OCI-LY1 (cell line): ENCODE measurements at regions not wholly inside any gene's neighbourhood (a gene's known extent, or its start where the extent isn't known, plus 50 kb on each side); places are given as distances from the start of the nearest gene placed in this dataset.

Source experiments
- H2AFZ ChIP-seq: fragments of 200-600 bp; sonication (generic), shearing (Covaris generic); 2 replicates; pipeline ENCODE4 v1.6.0; 2014; ENCODE audit warnings: antibody characterized with exemption, mild to moderate bottlenecking, low read length
- H3F3A ChIP-seq: fragments of 200-600 bp; sonication (generic), shearing (Covaris generic); 2 replicates; pipeline ENCODE4 v1.6.0; 2014; ENCODE audit warnings: mild to moderate bottlenecking, antibody characterized with exemption, low read length, moderate library complexity; ENCODE audit not compliant: insufficient read depth
- H3K27ac ChIP-seq: fragments of 200-600 bp; sonication (generic); 2 replicates; pipeline ENCODE4 v1.5.1; 2014; ENCODE audit warnings: low read length, mixed run types, mild to moderate bottlenecking, low read depth; ENCODE audit not compliant: poor library complexity, severe bottlenecking
- H3K27me3 ChIP-seq: fragments of 200-600 bp; sonication (generic); 2 replicates; pipeline ENCODE4 v1.6.0; 2014; ENCODE audit warnings: antibody characterized with exemption, mild to moderate bottlenecking, low read length, moderate library complexity; ENCODE audit not compliant: insufficient read depth
- H3K36me3 ChIP-seq: fragments of 200-600 bp; sonication (generic); 2 replicates; pipeline ENCODE4 v1.6.1; 2014; ENCODE audit warnings: mild to moderate bottlenecking, antibody characterized with exemption, low read length, moderate library complexity, mixed read lengths; ENCODE audit not compliant: insufficient read depth
- H3K4me1 ChIP-seq: fragments of 200-600 bp; sonication (generic); 2 replicates; pipeline ENCODE4 v1.5.1; 2014; ENCODE audit warnings: mild to moderate bottlenecking, low read length, moderate library complexity; ENCODE audit not compliant: insufficient read depth, severe bottlenecking
- H3K4me2 ChIP-seq: fragments of 200-600 bp; sonication (generic), shearing (Covaris generic); 2 replicates; pipeline ENCODE4 v1.6.1; 2014; ENCODE audit warnings: low read length
- H3K4me3 ChIP-seq: fragments of 200-600 bp; sonication (generic); 2 replicates; pipeline ENCODE4 v1.5.1; 2014; ENCODE audit warnings: low read length, low read depth, mild to moderate bottlenecking, mixed read lengths; ENCODE audit not compliant: poor library complexity, severe bottlenecking
- H3K79me2 ChIP-seq: fragments of 200-600 bp; shearing (Covaris generic); 2 replicates; pipeline ENCODE4 v1.6.1; 2016; ENCODE audit warnings: mixed run types, low read length, mixed read lengths; ENCODE audit not compliant: insufficient read depth
- H3K9ac ChIP-seq: fragments of 200-600 bp; sonication (generic), shearing (Covaris generic); 2 replicates; pipeline ENCODE4 v1.6.1; 2014; ENCODE audit warnings: mild to moderate bottlenecking, low read length, mixed read lengths
- H3K9me2 ChIP-seq: fragments of 200-600 bp; sonication (generic), shearing (Covaris generic); 2 replicates; pipeline ENCODE4 v1.6.1; 2014; ENCODE audit warnings: low read depth, mild to moderate bottlenecking, low read length, mixed read lengths
- H3K9me3 ChIP-seq: fragments of 200-600 bp; shearing (Covaris generic); 2 replicates; pipeline ENCODE4 v1.6.1; 2014; ENCODE audit warnings: low read length, mixed read lengths
- H4K20me1 ChIP-seq: fragments of 200-600 bp; sonication (generic), shearing (Covaris generic); 2 replicates; pipeline ENCODE4 v1.6.0; 2016; ENCODE audit warnings: mild to moderate bottlenecking, low read length; ENCODE audit not compliant: insufficient read depth
- CTCF ChIP-seq: fragments of 200-600 bp; sonication (generic), shearing (Covaris generic); IDR thresholded peaks from 2 replicates; pipeline ENCODE4 v1.5.1; 2017; ENCODE audit warnings: mild to moderate bottlenecking, antibody characterized with exemption, low read length, moderate library complexity, mixed read lengths
- EZH2 ChIP-seq: fragments of 200-600 bp; sonication (generic), shearing (Covaris generic); IDR thresholded peaks from 2 replicates; pipeline ENCODE4 v1.8.0; 2017; ENCODE audit warnings: borderline replicate concordance, mixed run types, mild to moderate bottlenecking, antibody characterized with exemption, low read length, moderate library complexity, mixed read lengths

- Histone ChIP-seq H4K20me1 (no peaks in the 10 kb centered on the region), H3K9me2 (no peaks in the 10 kb centered on the region), H3K4me2 (no peak overlapping the region), H3K4me1 (no peaks in the 10 kb centered on the region), H3K36me3 (no peaks in the 10 kb centered on the region), H3K9ac (no peak overlapping the region), H3K27ac (no peak overlapping the region), H3K79me2 (no peaks in the 10 kb centered on the region), H2AFZ (no peak overlapping the region), H3K4me3 (no peak overlapping the region), H3K27me3 (no peaks in the 10 kb centered on the region), H3F3A (no peaks in the 10 kb centered on the region), H3K9me3 (no peaks in the 10 kb centered on the region)
- TF ChIP-seq EZH2 (no peak), CTCF (no peak)
Measured at GRCh38 chr4:43993196-43993902, 455.3 kb downstream of the KCTD8 start.

- Histone ChIP-seq H3K9me2 (no peaks in the 10 kb centered on the region), H2AFZ (no peak overlapping the region), H3K4me2 (no peak overlapping the region), H3K4me1 (no peaks in the 10 kb centered on the region), H3K9me3 (no peaks in the 10 kb centered on the region), H3F3A (no peaks in the 10 kb centered on the region), H3K79me2 (no peaks in the 10 kb centered on the region), H3K27me3 (no peaks in the 10 kb centered on the region), H3K27ac (no peak overlapping the region), H3K36me3 (no peaks in the 10 kb centered on the region), H3K4me3 (no peak overlapping the region), H3K9ac (no peak overlapping the region), H4K20me1 (no peaks in the 10 kb centered on the region)
- TF ChIP-seq CTCF: no peak
Measured at GRCh38 chr4:43999669-44000068, 448.9 kb downstream of the KCTD8 start.

GRCh38 chr4:44002368-44002767 is 446.2 kb downstream of the KCTD8 start:
- no peak overlapping the region for H2AFZ ChIP-seq
- H3K4me3 ChIP-seq: no peak overlapping the region
- no peak for TF ChIP-seq CTCF
- TF ChIP-seq EZH2: no peak
- H3K27me3 ChIP-seq: no peaks in the 10 kb centered on the region
- H3K9ac ChIP-seq: no peak overlapping the region
- H3F3A ChIP-seq: no peaks in the 10 kb centered on the region
- no peaks in the 10 kb centered on the region for H3K4me1 ChIP-seq
- H3K9me3 ChIP-seq: no peaks in the 10 kb centered on the region
- no peaks in the 10 kb centered on the region for H3K36me3 ChIP-seq
- H4K20me1 ChIP-seq: no peaks in the 10 kb centered on the region
- H3K4me2 ChIP-seq: no peak overlapping the region
- H3K79me2 ChIP-seq: no peaks in the 10 kb centered on the region
- H3K27ac ChIP-seq: no peak overlapping the region
- no peaks in the 10 kb centered on the region for H3K9me2 ChIP-seq
